COLO668 (cell line): ENCODE measurements at regions not wholly inside any gene's neighbourhood (a gene's known extent, or its start where the extent isn't known, plus 50 kb on each side); places are given as distances from the start of the nearest gene placed in this dataset.

Experiments
- DNase-seq: peaks from one replicate; lab custom pipeline; 2025; ENCODE audit not compliant: unreplicated experiment; lab: John Stamatoyannopoulos, UW

- no peak for DNase-seq
Measured at GRCh38 chr4:14284578-14284977, 657.1 kb upstream of the BOD1L1 start.

GRCh38 chr4:14289708-14290107 is 662.2 kb upstream of the BOD1L1 start:
- DNase-seq, result no peak

- no peak for DNase-seq
Measured at GRCh38 chr4:14293582-14293981, 666.1 kb upstream of the BOD1L1 start.

GRCh38 chr4:14294611-14295010 is 667.1 kb upstream of the BOD1L1 start:
- DNase-seq, result no peak

GRCh38 chr4:14299166-14299565 is 671.6 kb upstream of the BOD1L1 start:
- DNase-seq, result no peak

GRCh38 chr4:14302021-14302420 is 674.5 kb upstream of the BOD1L1 start:
- DNase-seq, result no peak

GRCh38 chr4:14303856-14304255 is 676.3 kb upstream of the BOD1L1 start:
- DNase-seq, result no peak

- DNase-seq, result no peak
Measured at GRCh38 chr4:14308229-14308651, 680.7 kb upstream of the BOD1L1 start.

- DNase-seq, result no peak
Measured at GRCh38 chr4:14309431-14309830, 681.9 kb upstream of the BOD1L1 start.

GRCh38 chr4:14313757-14314156 is 686.2 kb upstream of the BOD1L1 start:
- no peak for DNase-seq

GRCh38 chr4:14315129-14315528 is 687.2 kb upstream of the CPEB2 start:
- DNase-seq, result no peak

GRCh38 chr4:14317351-14317750 is 684.9 kb upstream of the CPEB2 start:
- DNase-seq, result no peak

- no peak for DNase-seq
Measured at GRCh38 chr4:14318671-14319070, 683.6 kb upstream of the CPEB2 start.

- DNase-seq, result no peak
Measured at GRCh38 chr4:14321723-14322122, 680.6 kb upstream of the CPEB2 start.

GRCh38 chr4:14323191-14323590 is 679.1 kb upstream of the CPEB2 start:
- no peak for DNase-seq

- no peak for DNase-seq
Measured at GRCh38 chr4:14329228-14329627, 673.1 kb upstream of the CPEB2 start.

GRCh38 chr4:14333616-14334015 is 668.7 kb upstream of the CPEB2 start:
- no peak for DNase-seq

GRCh38 chr4:14334166-14334565 is 668.1 kb upstream of the CPEB2 start:
- DNase-seq, result no peak

- DNase-seq, result no peak
Measured at GRCh38 chr4:14335872-14336271, 666.4 kb upstream of the CPEB2 start.

- DNase-seq, result no peak
Measured at GRCh38 chr4:14336656-14337055, 665.6 kb upstream of the CPEB2 start.

- no peak for DNase-seq
Measured at GRCh38 chr4:14337892-14338584, 664.2 kb upstream of the CPEB2 start.

- DNase-seq, result no peak
Measured at GRCh38 chr4:14338585-14339265, 663.6 kb upstream of the CPEB2 start.

GRCh38 chr4:14339715-14340114 is 662.6 kb upstream of the CPEB2 start:
- no peak for DNase-seq
